Bronchial epithelial cell (primary cell): ENCODE measurements at regions not wholly inside any gene's neighbourhood (a gene's known extent, or its start where the extent isn't known, plus 50 kb on each side); places are given as distances from the start of the nearest gene placed in this dataset.

Source experiments
- DNase-seq: peaks from one replicate; pipeline ENCODE4 v3.0.0-alpha.2; 2010; ENCODE audit warnings: low read depth
- FAIRE-seq: peaks from 2 replicates; lab custom pipeline; 2011; peaks lifted over from hg19 to GRCh38; lab: Jason Lieb, UNC
- H3K27me3 ChIP-seq: 2 replicates; pipeline ENCODE4 v1.5.1; 2011; ENCODE audit warnings: low read length; ENCODE audit not compliant: control insufficient read depth, insufficient read depth
- H3K36me3 ChIP-seq: 2 replicates; pipeline ENCODE4 v1.5.1; 2011; ENCODE audit warnings: low read length; ENCODE audit not compliant: control insufficient read depth, insufficient read depth
- H3K4me3 ChIP-seq: 2 replicates; pipeline ENCODE4 v1.5.1; 2011; ENCODE audit warnings: mild to moderate bottlenecking, low read depth, low read length, control low read depth
- CTCF ChIP-seq: IDR thresholded peaks from 2 replicates; pipeline ENCODE4 v1.5.1; 2011; ENCODE audit warnings: mild to moderate bottlenecking, moderate library complexity, low read length, control low read depth, inconsistent platforms; ENCODE audit not compliant: insufficient read depth, severe bottlenecking

- FAIRE-seq (no peak), DNase-seq (peak; percentile 60)
- no peak for TF ChIP-seq CTCF
- no peaks in the 10 kb centered on the region for H3K36me3 ChIP-seq
- H3K4me3 ChIP-seq, result no peak overlapping the region
- no peaks in the 10 kb centered on the region for H3K27me3 ChIP-seq
Measured at GRCh38 chr3:118126751-118127150, 907.9 kb downstream of the IGSF11 start.

GRCh38 chr3:118127992-118128391 is 906.7 kb downstream of the IGSF11 start:
- no peak overlapping the region for H3K4me3 ChIP-seq
- H3K36me3 ChIP-seq, result no peaks in the 10 kb centered on the region
- DNase-seq (no peak), FAIRE-seq (no peak)
- H3K27me3 ChIP-seq, result no peaks in the 10 kb centered on the region
- TF ChIP-seq CTCF, result no peak

GRCh38 chr3:118128886-118129285 is 905.8 kb downstream of the IGSF11 start:
- no peak for FAIRE-seq
- DNase-seq, result peak; percentile 95
- Histone ChIP-seq H3K27me3 (no peaks in the 10 kb centered on the region), H3K36me3 (no peaks in the 10 kb centered on the region), H3K4me3 (no peak overlapping the region)
- TF ChIP-seq CTCF, result no peak

- FAIRE-seq (no peak), DNase-seq (no peak)
- no peaks in the 10 kb centered on the region for H3K36me3 ChIP-seq
- no peak overlapping the region for H3K4me3 ChIP-seq
- no peak for TF ChIP-seq CTCF
- no peaks in the 10 kb centered on the region for H3K27me3 ChIP-seq
Measured at GRCh38 chr3:118137778-118138177, 896.9 kb downstream of the IGSF11 start.

GRCh38 chr3:118144919-118145318 is 889.7 kb downstream of the IGSF11 start:
- no peak for TF ChIP-seq CTCF
- H3K36me3 ChIP-seq, result no peaks in the 10 kb centered on the region
- no peaks in the 10 kb centered on the region for H3K27me3 ChIP-seq
- H3K4me3 ChIP-seq, result no peak overlapping the region
- DNase-seq (no peak), FAIRE-seq (no peak)

DNA sequence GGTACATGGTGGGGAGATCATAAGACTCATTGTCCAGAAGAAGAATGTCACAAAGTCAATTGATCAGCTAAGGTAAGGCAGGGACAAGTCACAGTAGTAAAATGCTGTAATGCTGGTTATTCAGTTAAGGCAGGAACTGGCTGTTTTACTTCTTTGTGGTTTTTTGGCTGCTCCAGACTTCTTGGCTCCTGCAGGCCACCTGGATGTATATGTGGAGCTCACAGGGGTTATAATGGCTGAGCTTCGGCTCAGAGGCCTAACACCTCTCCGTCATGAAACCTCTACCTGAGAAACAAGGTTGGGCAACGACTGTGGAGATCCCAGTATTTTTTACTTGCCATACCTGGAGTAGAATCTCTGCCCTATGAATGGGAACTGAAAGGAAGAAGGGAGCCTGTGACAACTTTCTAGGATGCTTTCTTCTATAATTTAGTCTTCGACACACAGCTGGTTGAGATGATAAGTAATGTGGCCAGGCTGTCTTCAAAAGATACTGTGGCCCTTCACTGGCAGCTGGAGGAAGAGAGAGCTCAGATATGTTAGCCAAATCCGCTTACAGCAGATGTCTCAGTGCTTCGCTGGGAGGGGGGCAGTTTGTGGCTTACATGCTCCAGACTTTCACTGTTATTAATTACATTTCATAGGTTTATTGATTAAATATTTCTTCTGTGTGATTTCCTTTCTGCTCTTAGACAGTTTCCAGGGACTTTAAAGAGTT is 887.8 kb downstream of the IGSF11 start:
- no peak for FAIRE-seq
- no peak for TF ChIP-seq CTCF
- Histone ChIP-seq H3K36me3 (no peaks in the 10 kb centered on the region), H3K27me3 (no peaks in the 10 kb centered on the region), H3K4me3 (no peak overlapping the region)
- no peak for DNase-seq
